ENCODE measurements at regions not wholly inside any gene's neighbourhood (a gene's known extent, or its start where the extent isn't known, plus 50 kb on each side); places are given as distances from the start of the nearest gene placed in this dataset.

GRCh38 chr3:21859124-21860081, 108.4 kb upstream of the ZNF385D start:
- no peak for ATAC-seq
- no TSS peak for BruUV-seq (replicated peaks)
- no peak overlapping the region for H2AFZ ChIP-seq (ENCODE audit: low read depth, low read length)
- H3K4me1 ChIP-seq (replicated peaks in 1 of 2; ENCODE audit: control insufficient read depth in 2 of 2, insufficient read depth in 2 of 2, low read length in 2 of 2): no peaks in the 10 kb centered on the region
- no peak overlapping the region for H3K4me2 ChIP-seq (ENCODE audit: insufficient read depth, low read length)
- H3K9ac ChIP-seq (ENCODE audit: insufficient read depth in 1 of 2, low read depth in 2 of 2, low read length in 2 of 2): no peak overlapping the region
- ChIA-PET POLR2A (no interaction called here), CTCF (ENCODE audit: low intra/inter-chr PET ratio) (no interaction called here)
- H3K27ac ChIP-seq (ENCODE audit: extremely low read depth, low read depth, low read length): no peak overlapping the region
- intact Hi-C loops (cut with micrococcal nuclease) (no loop called here), in situ Hi-C loops (cut with MboI) (no loop called here)
- H3K4me3 ChIP-seq: no peak overlapping the region
- WGBS (ENCODE audit: insufficient coverage, low coverage, missing lambda C conversion rate): 0% methylated on average over 10 of the region's 10 CpGs
- no peaks in the 10 kb centered on the region for H3K9me1 ChIP-seq (ENCODE audit: control insufficient read depth, insufficient read depth, low read length)
- H3K27me3 ChIP-seq (ENCODE audit: control insufficient read depth in 2 of 2, insufficient read depth in 2 of 2, low read length in 2 of 2): no peaks in the 10 kb centered on the region
- H3K79me2 ChIP-seq (ENCODE audit: control insufficient read depth, insufficient read depth, low read length): no peaks in the 10 kb centered on the region
- no peaks in the 10 kb centered on the region for H3K9me3 ChIP-seq (replicated peaks; ENCODE audit: control insufficient read depth, insufficient read depth, low read depth, low read length)
- no peak for FAIRE-seq
- H4K20me1 ChIP-seq (replicated peaks; ENCODE audit: control insufficient read depth, insufficient read depth, low read length): no peaks in the 10 kb centered on the region
- no peaks in the 10 kb centered on the region for H3K36me3 ChIP-seq (ENCODE audit: control insufficient read depth, insufficient read depth, low read length)
- TF ChIP-seq CCNT2 (IDR thresholded peaks at IDR 0.05; ENCODE audit: borderline replicate concordance, extremely low read depth, insufficient read length, low read depth, low read length): no peak
- TF ChIP-seq ZKSCAN3 (CRISPR knock-in tag; IDR thresholded peaks at IDR 0.05): no peak
- no peak for TF ChIP-seq ZNF644 (tag; IDR thresholded peaks at IDR 0.05; ENCODE audit: low read depth)
- TF ChIP-seq EZH2 (IDR thresholded peaks at IDR 0.05; ENCODE audit: borderline replicate concordance, low read depth, low read length): no peak
- no peak for TF ChIP-seq MGA (IDR thresholded peaks at IDR 0.05)
- TF ChIP-seq USF2 (CRISPR knock-in tag; IDR thresholded peaks at IDR 0.05): no peak
- TF ChIP-seq ZNF311 (CRISPR knock-in tag; IDR thresholded peaks at IDR 0.05): no peak
- no peak for TF ChIP-seq BCL6 (CRISPR knock-in tag; IDR thresholded peaks at IDR 0.05)
- DNase-seq (ENCODE audit: extremely low read depth in 1 of 4, low spot score in 3 of 4): no peak
